ENCODE measurements at regions not wholly inside any gene's neighbourhood (a gene's known extent, or its start where the extent isn't known, plus 50 kb on each side); places are given as distances from the start of the nearest gene placed in this dataset.

- no peak for DNase-seq
Measured at GRCh38 chr2:155755481-155755880, 577.0 kb downstream of the NR4A2 start.

GRCh38 chr2:155748131-155748530 is 584.4 kb downstream of the NR4A2 start:
- no peak for DNase-seq

- DNase-seq = no peak
Measured at GRCh38 chr2:155747531-155747930, 585.0 kb downstream of the NR4A2 start.

GRCh38 chr2:155733091-155733853 is 599.2 kb downstream of the NR4A2 start:
- no peak for DNase-seq

GRCh38 chr2:155730804-155731203 is 601.7 kb downstream of the NR4A2 start:
- DNase-seq = no peak

GRCh38 chr2:155727187-155727895 is 605.2 kb downstream of the NR4A2 start:
- DNase-seq = no peak

- DNase-seq = no peak
Measured at GRCh38 chr2:155722290-155722689, 610.2 kb downstream of the NR4A2 start.

- DNase-seq = no peak
Measured at GRCh38 chr2:155715705-155716104, 616.8 kb downstream of the NR4A2 start.

- no peak for DNase-seq
Measured at GRCh38 chr2:155714983-155715382, 617.5 kb downstream of the NR4A2 start.

- no peak for DNase-seq
Measured at GRCh38 chr2:155708071-155708470, 624.5 kb downstream of the NR4A2 start.

- no peak for DNase-seq
Measured at GRCh38 chr2:155703917-155704316, 628.6 kb downstream of the NR4A2 start.

GRCh38 chr2:155703048-155703447 is 629.5 kb downstream of the NR4A2 start:
- no peak for DNase-seq

GRCh38 chr2:155701721-155702120 is 630.8 kb downstream of the NR4A2 start:
- no peak for DNase-seq

GRCh38 chr2:155696571-155696970 is 636.0 kb downstream of the NR4A2 start:
- no peak for DNase-seq

GRCh38 chr2:155695505-155695904 is 637.0 kb downstream of the NR4A2 start:
- no peak for DNase-seq

GRCh38 chr2:155692856-155693255 is 639.7 kb downstream of the NR4A2 start:
- DNase-seq = no peak

- DNase-seq = no peak
Measured at GRCh38 chr2:155692106-155692505, 640.4 kb downstream of the NR4A2 start.

GRCh38 chr2:155690785-155691184 is 641.7 kb downstream of the NR4A2 start:
- no peak for DNase-seq

- DNase-seq = peak; percentile 87
Measured at GRCh38 chr2:155689791-155690190, 642.7 kb downstream of the NR4A2 start.

- DNase-seq = no peak
Measured at GRCh38 chr2:155687181-155687580, 645.3 kb downstream of the NR4A2 start.

GRCh38 chr2:155679647-155680046 is 652.9 kb downstream of the NR4A2 start:
- DNase-seq = no peak

- no peak for DNase-seq
Measured at GRCh38 chr2:155675920-155676319, 656.6 kb downstream of the NR4A2 start.

GRCh38 chr2:155665704-155666103 is 666.8 kb downstream of the NR4A2 start:
- no peak for DNase-seq

- no peak for DNase-seq
Measured at GRCh38 chr2:155663265-155663664, 669.3 kb downstream of the NR4A2 start.

GRCh38 chr2:155662224-155662623 is 670.3 kb downstream of the NR4A2 start:
- no peak for DNase-seq
